Parathyroid adenoma (tissue), 2 donors: ENCODE measurements at regions not wholly inside any gene's neighbourhood (a gene's known extent, or its start where the extent isn't known, plus 50 kb on each side); places are given as distances from the start of the nearest gene placed in this dataset.

Experiments
- H2AFZ ChIP-seq: fragments of 300-600 bp; sonication (generic); one replicate; pipeline ENCODE4 v1.7.0; 2017; ENCODE audit warnings: antibody characterized with exemption, mild to moderate bottlenecking
- H3K27ac ChIP-seq: fragments of 300-600 bp; sonication (generic); one replicate; pipeline ENCODE4 v1.7.0; 2017
- H3K27me3 ChIP-seq: fragments of 300-600 bp; sonication (generic); one replicate; pipeline ENCODE4 v1.7.0; 2017; ENCODE audit warnings: low read length; ENCODE audit not compliant: control insufficient read depth, insufficient read depth
- H3K36me3 ChIP-seq: fragments of 300-600 bp; sonication (generic); one replicate; pipeline ENCODE4 v1.7.0; 2017; ENCODE audit warnings: low read length; ENCODE audit not compliant: control insufficient read depth, insufficient read depth
- H3K4me1 ChIP-seq: fragments of 300-600 bp; sonication (generic); one replicate; pipeline ENCODE4 v1.7.0; 2017; ENCODE audit warnings: control low read depth
- H3K4me2 ChIP-seq: fragments of 300-600 bp; sonication (generic); one replicate; pipeline ENCODE4 v1.7.0; 2017; ENCODE audit warnings: low read length
- H3K4me3 ChIP-seq: fragments of 300-600 bp; sonication (generic); one replicate; pipeline ENCODE4 v1.7.0; 2017; ENCODE audit warnings: low read depth, low read length
- H3K79me2 ChIP-seq: fragments of 300-600 bp; sonication (generic); one replicate; pipeline ENCODE4 v1.7.0; 2017; ENCODE audit warnings: control low read depth
- H3K9ac ChIP-seq: fragments of 300-600 bp; sonication (generic); one replicate; pipeline ENCODE4 v1.7.0; 2017; ENCODE audit warnings: mild to moderate bottlenecking
- H3K9me3 ChIP-seq: fragments of 300-600 bp; sonication (generic); one replicate; pipeline ENCODE4 v1.7.0; 2017; ENCODE audit warnings: low read length; ENCODE audit not compliant: control insufficient read depth
- TF ChIP-seq, protein P1 (sequence below): fragments of 300-600 bp; sonication (generic); IDR thresholded peaks from one replicate; pipeline ENCODE4 v1.7.0; 2017; ENCODE audit warnings: antibody characterized with exemption, mild to moderate bottlenecking
- donor health status: primary hyperparathyroidism.

DNA sequence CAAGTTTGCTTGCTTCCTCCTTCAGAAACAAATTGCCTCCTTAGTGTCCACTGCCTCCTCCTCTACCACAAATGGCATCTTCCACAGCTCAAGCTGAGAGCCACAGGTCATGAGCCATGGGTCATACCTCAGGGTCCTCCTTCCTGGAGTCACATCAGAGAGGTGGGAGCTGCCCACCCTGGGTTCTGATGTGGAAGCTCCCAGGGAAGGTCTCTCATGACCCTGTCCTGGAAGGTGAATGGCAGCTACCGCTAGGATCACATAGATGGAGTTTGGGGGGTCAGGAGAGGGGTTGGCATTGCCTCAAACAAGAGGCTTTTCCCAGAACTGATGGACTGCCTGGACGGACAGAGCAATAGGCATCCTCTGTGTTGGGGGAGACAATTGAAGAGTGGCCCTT, 321.4 kb downstream of the MATN1 start:
- no peak overlapping the region for H3K4me2 ChIP-seq
- H3K4me3 ChIP-seq = no peak overlapping the region
- H3K4me1 ChIP-seq = no peaks in the 10 kb centered on the region
- H3K9ac ChIP-seq = no peak overlapping the region
- H3K36me3 ChIP-seq = no peaks in the 10 kb centered on the region
- H3K27ac ChIP-seq = no peak overlapping the region
- no peak overlapping the region for H2AFZ ChIP-seq
- no peaks in the 10 kb centered on the region for H3K79me2 ChIP-seq
- H3K27me3 ChIP-seq = no peaks in the 10 kb centered on the region
- TF ChIP-seq, protein P1, sequence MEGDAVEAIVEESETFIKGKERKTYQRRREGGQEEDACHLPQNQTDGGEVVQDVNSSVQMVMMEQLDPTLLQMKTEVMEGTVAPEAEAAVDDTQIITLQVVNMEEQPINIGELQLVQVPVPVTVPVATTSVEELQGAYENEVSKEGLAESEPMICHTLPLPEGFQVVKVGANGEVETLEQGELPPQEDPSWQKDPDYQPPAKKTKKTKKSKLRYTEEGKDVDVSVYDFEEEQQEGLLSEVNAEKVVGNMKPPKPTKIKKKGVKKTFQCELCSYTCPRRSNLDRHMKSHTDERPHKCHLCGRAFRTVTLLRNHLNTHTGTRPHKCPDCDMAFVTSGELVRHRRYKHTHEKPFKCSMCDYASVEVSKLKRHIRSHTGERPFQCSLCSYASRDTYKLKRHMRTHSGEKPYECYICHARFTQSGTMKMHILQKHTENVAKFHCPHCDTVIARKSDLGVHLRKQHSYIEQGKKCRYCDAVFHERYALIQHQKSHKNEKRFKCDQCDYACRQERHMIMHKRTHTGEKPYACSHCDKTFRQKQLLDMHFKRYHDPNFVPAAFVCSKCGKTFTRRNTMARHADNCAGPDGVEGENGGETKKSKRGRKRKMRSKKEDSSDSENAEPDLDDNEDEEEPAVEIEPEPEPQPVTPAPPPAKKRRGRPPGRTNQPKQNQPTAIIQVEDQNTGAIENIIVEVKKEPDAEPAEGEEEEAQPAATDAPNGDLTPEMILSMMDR = no peak
- no peaks in the 10 kb centered on the region for H3K9me3 ChIP-seq

DNA sequence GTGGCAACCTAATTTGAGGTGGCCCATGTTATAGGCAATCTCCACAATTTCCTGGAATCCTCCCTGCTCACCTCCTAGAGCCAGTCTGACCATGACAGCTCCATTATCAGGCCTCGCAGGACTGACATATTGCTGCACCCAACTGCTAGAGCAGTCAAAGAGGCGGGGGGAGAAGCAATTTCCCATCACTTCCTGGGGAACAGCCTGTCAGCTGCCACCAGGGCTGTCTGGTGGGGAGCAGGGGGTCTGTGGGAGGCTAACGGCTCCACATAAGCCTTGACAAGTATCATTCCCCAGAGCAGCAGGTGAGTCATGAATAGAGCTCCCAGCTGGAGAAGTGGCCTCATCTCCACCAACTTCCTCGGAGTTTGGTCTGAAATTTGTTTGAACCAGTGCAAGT, 322.9 kb downstream of the MATN1 start:
- Histone ChIP-seq H3K27ac (no peak overlapping the region), H3K4me2 (no peak overlapping the region), H3K9ac (no peak overlapping the region), H3K79me2 (no peaks in the 10 kb centered on the region), H3K9me3 (no peaks in the 10 kb centered on the region), H3K4me1 (no peaks in the 10 kb centered on the region), H3K27me3 (no peaks in the 10 kb centered on the region), H2AFZ (no peak overlapping the region), H3K4me3 (no peak overlapping the region), H3K36me3 (no peaks in the 10 kb centered on the region)
- TF ChIP-seq, protein P1 = no peak

DNA sequence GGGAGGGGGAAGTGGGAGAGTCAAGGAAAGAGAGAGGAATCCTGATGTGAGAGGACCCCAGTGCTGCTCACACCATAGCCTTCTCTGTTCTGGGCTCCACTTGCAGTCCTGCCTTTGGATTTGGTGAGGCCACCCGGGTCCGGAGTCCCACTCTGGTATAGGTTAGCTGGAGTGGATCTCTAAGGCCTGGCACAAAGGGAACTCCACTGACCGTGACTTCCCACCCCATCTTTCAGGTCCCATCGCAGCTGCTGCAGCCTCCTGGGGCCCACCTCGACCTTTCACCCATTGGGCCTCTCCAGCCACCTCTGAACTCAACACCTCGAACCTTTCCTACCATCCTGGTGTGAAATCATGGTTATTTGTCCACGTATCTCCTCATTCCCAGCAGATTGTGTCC, 324.4 kb downstream of the MATN1 start:
- H3K9me3 ChIP-seq = no peaks in the 10 kb centered on the region
- H3K27ac ChIP-seq = no peak overlapping the region
- H3K79me2 ChIP-seq = no peaks in the 10 kb centered on the region
- TF ChIP-seq, protein P1 = no peak
- H3K9ac ChIP-seq = no peak overlapping the region
- H3K4me2 ChIP-seq = no peak overlapping the region
- no peaks in the 10 kb centered on the region for H3K4me1 ChIP-seq
- no peak overlapping the region for H3K4me3 ChIP-seq
- no peak overlapping the region for H2AFZ ChIP-seq
- H3K36me3 ChIP-seq = no peaks in the 10 kb centered on the region
- H3K27me3 ChIP-seq = no peaks in the 10 kb centered on the region

DNA sequence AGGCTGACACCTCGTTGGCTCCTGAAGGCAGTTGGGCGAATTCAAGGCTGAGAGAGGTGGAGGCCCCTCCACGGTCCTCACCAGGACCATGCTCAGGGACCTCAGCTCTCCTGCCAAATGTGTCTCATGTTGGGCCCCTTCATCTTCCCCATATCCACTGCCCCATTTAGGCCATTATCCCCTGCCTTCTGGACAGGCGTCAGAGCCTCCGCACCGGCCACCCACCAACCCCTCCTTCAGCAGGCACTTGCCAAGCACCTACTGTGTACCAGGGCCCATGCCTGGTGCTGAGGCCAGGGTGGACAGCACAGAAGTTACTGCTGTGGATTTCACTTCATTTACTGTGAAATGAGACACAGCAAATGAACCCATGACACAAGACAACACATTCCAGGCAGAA, 325.8 kb downstream of the MATN1 start:
- H3K9me3 ChIP-seq = no peaks in the 10 kb centered on the region
- H3K36me3 ChIP-seq = no peaks in the 10 kb centered on the region
- H3K4me1 ChIP-seq = no peaks in the 10 kb centered on the region
- H3K79me2 ChIP-seq = no peaks in the 10 kb centered on the region
- H3K27ac ChIP-seq = no peak overlapping the region
- no peaks in the 10 kb centered on the region for H3K27me3 ChIP-seq
- no peak overlapping the region for H3K4me3 ChIP-seq
- no peak overlapping the region for H2AFZ ChIP-seq
- TF ChIP-seq, protein P1 = no peak
- no peak overlapping the region for H3K9ac ChIP-seq
- no peak overlapping the region for H3K4me2 ChIP-seq

DNA sequence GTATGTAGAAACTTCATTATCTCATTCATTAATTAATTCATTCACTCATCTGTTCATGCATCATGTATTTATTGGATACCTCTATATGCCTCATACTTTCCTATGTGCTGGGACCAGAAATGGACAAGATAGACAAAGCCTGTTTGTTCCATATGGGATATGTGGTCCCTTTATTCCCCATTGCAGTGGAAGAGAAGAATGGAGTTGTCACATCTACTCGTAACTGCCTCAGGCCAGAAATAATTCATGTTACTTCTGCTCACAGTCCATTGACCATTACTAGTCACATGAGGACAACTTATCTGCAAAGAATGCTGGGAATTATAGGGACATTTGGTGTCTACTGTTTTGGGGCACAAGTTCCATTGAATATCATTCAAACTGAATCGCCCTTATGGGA, 327.8 kb downstream of the MATN1 start:
- Histone ChIP-seq H3K36me3 (no peaks in the 10 kb centered on the region), H3K27me3 (no peaks in the 10 kb centered on the region), H2AFZ (no peak overlapping the region), H3K27ac (no peak overlapping the region), H3K4me3 (no peak overlapping the region), H3K4me2 (no peak overlapping the region), H3K9ac (no peak overlapping the region), H3K9me3 (no peaks in the 10 kb centered on the region), H3K79me2 (no peaks in the 10 kb centered on the region), H3K4me1 (no peaks in the 10 kb centered on the region)
- TF ChIP-seq, protein P1 = no peak
